GM21390 (cell line): ENCODE measurements at regions not wholly inside any gene's neighbourhood (a gene's known extent, or its start where the extent isn't known, plus 50 kb on each side); places are given as distances from the start of the nearest gene placed in this dataset.

Experiments used
- ATAC-seq: cut with Tn5 transposase; IDR thresholded peaks from one replicate; pipeline ENCODE4 v1.9.1; 2021; ENCODE audit not compliant: unreplicated experiment

- no peak for ATAC-seq
Observed at GRCh38 chr17:55829995-55830612, 79.3 kb downstream of the PCTP start.

GRCh38 chr17:55830699-55831471 lies 80.0 kb downstream of the PCTP start:
- no peak for ATAC-seq

- ATAC-seq, result no peak
Observed at GRCh38 chr17:55833306-55833705, 82.5 kb downstream of the PCTP start.

- ATAC-seq, result no peak
Observed at GRCh38 chr17:55842405-55843158, 91.7 kb downstream of the PCTP start.

GRCh38 chr17:55843785-55844184 lies 92.9 kb downstream of the PCTP start:
- no peak for ATAC-seq

GRCh38 chr17:55845385-55845784 lies 94.5 kb downstream of the PCTP start:
- no peak for ATAC-seq

- ATAC-seq, result no peak
Observed at GRCh38 chr17:55846745-55847144, 95.9 kb downstream of the PCTP start.

- ATAC-seq, result no peak
Observed at GRCh38 chr17:55852734-55853133, 101.9 kb downstream of the PCTP start.

GRCh38 chr17:55859301-55859795 lies 108.5 kb downstream of the PCTP start:
- ATAC-seq, result no peak

- ATAC-seq, result no peak
Observed at GRCh38 chr17:55865072-55865762, 114.4 kb downstream of the PCTP start.

GRCh38 chr17:55870044-55870443 lies 119.2 kb downstream of the PCTP start:
- ATAC-seq, result no peak

- ATAC-seq, result peak; percentile 86
Observed at GRCh38 chr17:55872374-55872773, 121.5 kb downstream of the PCTP start.

- no peak for ATAC-seq
Observed at GRCh38 chr17:55873017-55873758, 122.3 kb downstream of the PCTP start.

- no peak for ATAC-seq
Observed at GRCh38 chr17:55883149-55883548, 132.3 kb downstream of the PCTP start.

GRCh38 chr17:55887531-55887930 lies 136.7 kb downstream of the PCTP start:
- ATAC-seq, result no peak

GRCh38 chr17:55889271-55889670 lies 138.4 kb downstream of the PCTP start:
- ATAC-seq, result no peak

GRCh38 chr17:55895112-55895759 lies 144.4 kb downstream of the PCTP start:
- no peak for ATAC-seq

- ATAC-seq, result no peak
Observed at GRCh38 chr17:55897301-55897700, 146.4 kb downstream of the PCTP start.

- no peak for ATAC-seq
Observed at GRCh38 chr17:55898195-55898594, 147.3 kb downstream of the PCTP start.

- ATAC-seq, result no peak
Observed at GRCh38 chr17:55900188-55900587, 149.3 kb downstream of the PCTP start.
